ENCODE measurements at regions not wholly inside any gene's neighbourhood (a gene's known extent, or its start where the extent isn't known, plus 50 kb on each side); places are given as distances from the start of the nearest gene placed in this dataset.
"Not testable (repeated sequence)": the region's sequence is repeated elsewhere in the genome, so short reads cannot be mapped to it uniquely, and the experiment has no call there.

DNA sequence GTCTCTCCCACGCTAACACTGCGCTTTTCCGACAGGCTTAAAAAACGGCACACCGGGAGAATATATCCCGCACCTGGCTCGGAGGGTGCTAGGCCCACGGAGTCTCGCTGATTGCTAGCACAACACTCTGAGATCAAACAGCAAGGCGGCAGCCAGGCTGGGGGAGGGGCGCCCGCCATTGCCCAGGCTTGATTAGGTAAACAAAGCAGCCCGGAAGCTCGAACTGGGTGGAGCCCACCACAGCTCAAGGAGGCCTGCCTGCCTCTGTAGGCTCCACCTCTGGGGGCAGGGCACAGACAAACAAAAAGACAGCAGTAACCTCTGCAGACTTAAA lies 67.0 kb upstream of the FGF13 start:
- not testable (repeated sequence) for H3K9me3 Mint-ChIP-seq; DNase-seq; H3K36me3 ChIP-seq (ENCODE audit: control insufficient read depth, insufficient read depth, low read length); H3K9me3 ChIP-seq (ENCODE audit: control insufficient read depth in 2 of 2, low read length in 2 of 2); H3K36me3 Mint-ChIP-seq; H3K27me3 Mint-ChIP-seq; H3K4me3 ChIP-seq (ENCODE audit: low read depth, low read length); H3K27me3 ChIP-seq (ENCODE audit: control insufficient read depth, insufficient read depth, low read length); H3K27ac ChIP-seq (ENCODE audit: insufficient read depth, low read length, poor library complexity, severe bottlenecking); H3K4me3 Mint-ChIP-seq; H3K4me1 ChIP-seq (ENCODE audit: control insufficient read depth, insufficient read depth, low read length, poor library complexity, severe bottlenecking); ATAC-seq (ENCODE audit: low read depth in 2 of 2); H3K4me1 Mint-ChIP-seq; H3K27ac Mint-ChIP-seq

DNA sequence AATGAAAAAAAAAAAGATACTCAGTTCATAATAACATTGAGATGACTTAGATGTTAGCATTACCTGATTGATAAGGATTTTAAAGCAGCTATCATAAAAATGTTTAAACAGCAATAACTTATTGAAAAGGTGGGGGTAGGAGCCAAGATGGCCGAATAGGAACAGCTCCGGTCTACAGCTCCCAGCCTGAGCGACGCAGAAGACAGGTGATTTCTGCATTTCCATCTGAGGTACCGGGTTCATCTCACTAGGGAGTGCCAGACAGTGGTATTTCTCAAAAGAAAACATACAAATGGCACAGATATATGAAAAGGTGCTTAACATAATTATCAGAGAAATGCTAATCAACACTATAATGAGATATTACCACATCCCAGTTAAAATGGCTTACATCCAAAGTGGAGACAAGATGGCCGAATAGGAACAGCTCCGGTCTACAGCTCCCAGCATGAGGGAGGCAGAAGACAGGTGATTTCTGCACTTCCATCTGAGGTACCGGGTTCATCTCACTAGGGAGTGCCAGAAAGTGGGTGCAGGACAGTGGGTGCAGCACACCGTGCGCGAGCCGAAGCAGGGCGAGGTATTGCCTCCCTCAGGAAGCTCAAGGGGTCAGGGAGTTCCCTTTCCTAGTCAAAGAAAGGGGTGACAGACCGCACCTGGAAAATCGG lies 66.5 kb upstream of the FGF13 start:
- not testable (repeated sequence) for H3K36me3 Mint-ChIP-seq; H3K4me1 Mint-ChIP-seq; H3K27me3 ChIP-seq (ENCODE audit: control insufficient read depth, insufficient read depth, low read length); H3K27ac Mint-ChIP-seq; H3K4me3 Mint-ChIP-seq; H3K4me3 ChIP-seq (ENCODE audit: low read depth, low read length); ATAC-seq (ENCODE audit: low read depth in 2 of 2); H3K9me3 ChIP-seq (ENCODE audit: control insufficient read depth in 2 of 2, low read length in 2 of 2); H3K27ac ChIP-seq (ENCODE audit: insufficient read depth, low read length, poor library complexity, severe bottlenecking); DNase-seq; H3K9me3 Mint-ChIP-seq; H3K4me1 ChIP-seq (ENCODE audit: control insufficient read depth, insufficient read depth, low read length, poor library complexity, severe bottlenecking); H3K27me3 Mint-ChIP-seq; H3K36me3 ChIP-seq (ENCODE audit: control insufficient read depth, insufficient read depth, low read length)

DNA sequence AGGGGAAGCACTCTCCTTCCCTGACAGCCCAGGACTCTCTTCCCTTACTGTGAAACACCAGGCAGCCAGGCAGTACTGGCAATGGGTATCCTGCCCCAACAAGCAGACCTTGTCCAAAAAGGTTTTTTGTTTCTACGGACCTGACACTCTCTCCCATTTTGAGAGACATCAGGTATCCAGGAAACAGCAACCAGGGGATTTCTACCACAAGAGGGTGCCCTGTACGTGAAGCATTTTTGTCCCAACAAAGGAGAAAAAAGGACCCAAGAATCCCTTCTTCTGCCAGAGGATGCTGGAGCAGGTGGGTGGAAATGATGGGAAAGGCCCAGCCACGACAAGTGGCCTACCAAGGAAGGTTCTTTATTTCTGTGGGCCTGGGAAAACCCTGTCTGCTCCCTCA lies 65.7 kb upstream of the FGF13 start:
- Mint-ChIP-seq H3K4me1 (no peaks in the 10 kb centered on the region), H3K27ac (no peak overlapping the region), H3K27me3 (peaks cover 4% of the 10 kb centered on the region), H3K9me3 (no peaks in the 10 kb centered on the region), H3K4me3 (no peak overlapping the region), H3K36me3 (no peaks in the 10 kb centered on the region)
- no peak for ATAC-seq (ENCODE audit: low read depth in 2 of 2)
- H3K4me1 ChIP-seq (ENCODE audit: control insufficient read depth, insufficient read depth, low read length, poor library complexity, severe bottlenecking), result no peaks in the 10 kb centered on the region
- H3K27me3 ChIP-seq (ENCODE audit: control insufficient read depth, insufficient read depth, low read length), result no peaks in the 10 kb centered on the region
- no peaks in the 10 kb centered on the region for H3K9me3 ChIP-seq (ENCODE audit: control insufficient read depth in 2 of 2, low read length in 2 of 2)
- DNase-seq, result no peak
- H3K4me3 ChIP-seq (ENCODE audit: low read depth, low read length), result no peak overlapping the region
- H3K27ac ChIP-seq (ENCODE audit: insufficient read depth, low read length, poor library complexity, severe bottlenecking), result no peak overlapping the region
- no peaks in the 10 kb centered on the region for H3K36me3 ChIP-seq (ENCODE audit: control insufficient read depth, insufficient read depth, low read length)

DNA sequence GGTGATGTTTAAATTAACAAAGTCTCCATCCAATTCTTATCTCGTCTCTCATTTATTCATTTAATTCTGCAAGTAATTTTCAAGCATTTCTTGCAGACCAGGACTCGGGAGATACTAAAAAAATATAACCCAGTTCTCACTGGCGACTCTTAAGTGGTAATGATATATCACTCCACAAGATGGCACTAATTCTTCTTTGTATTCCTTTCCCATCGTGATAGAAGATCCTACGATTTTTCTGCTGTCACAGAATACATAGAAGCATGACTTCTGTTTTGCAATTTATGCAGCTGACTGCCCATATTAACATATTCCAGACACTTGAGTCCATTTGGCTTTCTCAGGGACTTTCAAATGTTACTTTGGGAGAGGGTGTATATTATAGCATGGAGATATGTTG lies 64.0 kb upstream of the FGF13 start:
- Mint-ChIP-seq H3K9me3 (no peaks in the 10 kb centered on the region), H3K4me1 (no peaks in the 10 kb centered on the region), H3K36me3 (no peaks in the 10 kb centered on the region), H3K27me3 (peaks cover 4% of the 10 kb centered on the region), H3K27ac (no peak overlapping the region), H3K4me3 (no peak overlapping the region)
- H3K27ac ChIP-seq (ENCODE audit: insufficient read depth, low read length, poor library complexity, severe bottlenecking), result no peak overlapping the region
- ATAC-seq (ENCODE audit: low read depth in 2 of 2) (no peak), DNase-seq (peak in 1 of 3 donors; percentile 11)
- H3K27me3 ChIP-seq (ENCODE audit: control insufficient read depth, insufficient read depth, low read length), result no peaks in the 10 kb centered on the region
- no peaks in the 10 kb centered on the region for H3K4me1 ChIP-seq (ENCODE audit: control insufficient read depth, insufficient read depth, low read length, poor library complexity, severe bottlenecking)
- H3K4me3 ChIP-seq (ENCODE audit: low read depth, low read length), result no peak overlapping the region
- H3K9me3 ChIP-seq (ENCODE audit: control insufficient read depth in 2 of 2, low read length in 2 of 2), result no peaks in the 10 kb centered on the region
- H3K36me3 ChIP-seq (ENCODE audit: control insufficient read depth, insufficient read depth, low read length), result no peaks in the 10 kb centered on the region

DNA sequence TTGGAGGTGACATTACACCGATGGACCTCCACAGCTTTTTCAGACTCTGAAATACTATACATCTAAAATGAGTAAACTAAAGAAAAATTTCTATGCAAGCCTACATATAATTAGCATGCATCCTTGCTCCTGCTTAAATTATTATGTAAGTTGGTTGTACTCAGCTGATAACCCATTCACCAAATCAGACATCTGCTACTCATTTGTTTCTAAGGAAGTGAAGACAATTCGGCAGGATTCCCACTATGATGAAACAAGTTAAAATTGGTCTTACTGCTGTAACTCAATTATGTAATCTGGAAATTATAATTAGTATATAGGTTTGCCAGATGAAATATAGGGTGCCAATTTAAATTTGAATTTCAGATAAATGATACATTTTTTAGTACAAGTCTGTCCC lies 59.5 kb upstream of the FGF13 start:
- no peak for DNase-seq
- H3K27me3 ChIP-seq (ENCODE audit: control insufficient read depth, insufficient read depth, low read length), result no peaks in the 10 kb centered on the region
- no peak overlapping the region for H3K4me3 Mint-ChIP-seq

DNA sequence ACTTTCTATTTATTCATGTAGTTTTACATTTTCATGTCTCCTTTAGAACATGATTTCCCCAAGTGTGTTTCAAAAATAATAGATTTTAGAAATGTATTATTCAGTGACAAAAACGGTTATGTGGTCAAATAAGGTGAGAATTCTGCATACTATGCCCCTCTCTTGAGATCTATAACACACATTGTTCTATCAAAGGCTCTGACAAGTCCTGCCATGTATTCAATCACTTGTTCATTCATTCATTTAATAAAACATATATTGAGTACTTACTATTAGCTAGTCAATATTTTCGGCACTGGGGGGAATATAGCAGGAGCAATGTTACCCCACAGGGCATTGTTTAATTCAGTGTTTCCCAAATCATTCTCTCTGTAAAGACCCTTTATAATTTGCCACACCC lies 58.4 kb upstream of the FGF13 start:
- Histone ChIP-seq H3K27ac (ENCODE audit: insufficient read depth, low read length, poor library complexity, severe bottlenecking) (no peak overlapping the region), H3K27me3 (ENCODE audit: control insufficient read depth, insufficient read depth, low read length) (no peaks in the 10 kb centered on the region), H3K9me3 (ENCODE audit: control insufficient read depth in 2 of 2, low read length in 2 of 2) (no peaks in the 10 kb centered on the region), H3K4me3 (ENCODE audit: low read depth, low read length) (no peak overlapping the region), H3K4me1 (ENCODE audit: control insufficient read depth, insufficient read depth, low read length, poor library complexity, severe bottlenecking) (no peaks in the 10 kb centered on the region), H3K36me3 (ENCODE audit: control insufficient read depth, insufficient read depth, low read length) (no peaks in the 10 kb centered on the region)
- H3K27ac Mint-ChIP-seq, result no peak overlapping the region
- H3K27me3 Mint-ChIP-seq, result no peaks in the 10 kb centered on the region
- DNase-seq (no peak), ATAC-seq (ENCODE audit: low read depth in 2 of 2) (no peak)
- no peaks in the 10 kb centered on the region for H3K4me1 Mint-ChIP-seq
- no peaks in the 10 kb centered on the region for H3K36me3 Mint-ChIP-seq
- H3K9me3 Mint-ChIP-seq, result no peaks in the 10 kb centered on the region
- no peak overlapping the region for H3K4me3 Mint-ChIP-seq

More for the DNA sequence above, 59.5 kb upstream of the FGF13 start:
- no peaks in the 10 kb centered on the region for H3K36me3 Mint-ChIP-seq
- Histone ChIP-seq H3K9me3 (ENCODE audit: control insufficient read depth in 2 of 2, low read length in 2 of 2) (no peaks in the 10 kb centered on the region), H3K4me1 (ENCODE audit: control insufficient read depth, insufficient read depth, low read length, poor library complexity, severe bottlenecking) (no peaks in the 10 kb centered on the region), H3K36me3 (ENCODE audit: control insufficient read depth, insufficient read depth, low read length) (no peaks in the 10 kb centered on the region), H3K27ac (ENCODE audit: insufficient read depth, low read length, poor library complexity, severe bottlenecking) (no peak overlapping the region), H3K4me3 (ENCODE audit: low read depth, low read length) (no peak overlapping the region)
- H3K4me1 Mint-ChIP-seq, result no peaks in the 10 kb centered on the region
- no peaks in the 10 kb centered on the region for H3K27me3 Mint-ChIP-seq
- no peak for ATAC-seq (ENCODE audit: low read depth in 2 of 2)
- no peak overlapping the region for H3K27ac Mint-ChIP-seq
- no peaks in the 10 kb centered on the region for H3K9me3 Mint-ChIP-seq

DNA sequence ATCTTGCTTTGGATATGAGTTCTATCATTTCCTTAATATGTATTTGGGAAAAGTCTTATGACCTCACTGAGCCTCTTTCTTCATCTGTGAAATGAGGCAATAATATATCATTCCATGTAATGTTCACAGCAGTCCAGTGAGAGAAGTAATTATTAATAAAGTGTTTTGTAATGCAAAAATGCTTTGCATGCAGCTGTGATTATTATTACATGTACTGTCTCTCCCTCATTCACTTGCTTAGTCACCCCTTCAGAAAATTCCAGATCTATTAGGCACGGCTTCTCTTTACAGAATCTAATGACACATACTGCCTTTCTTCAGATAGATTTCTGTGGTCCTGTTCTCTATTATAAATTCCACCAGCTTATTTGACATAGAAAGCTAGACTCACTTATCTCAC lies 53.5 kb upstream of the FGF13 start:
- H3K27me3 ChIP-seq (ENCODE audit: control insufficient read depth, insufficient read depth, low read length), result no peaks in the 10 kb centered on the region
- H3K9me3 Mint-ChIP-seq, result peaks cover 0 to 2% (median 0%) of the 10 kb centered on the region in 7 donors
- no peak overlapping the region for H3K27ac ChIP-seq (ENCODE audit: insufficient read depth, low read length, poor library complexity, severe bottlenecking)
- H3K36me3 Mint-ChIP-seq, result no peaks in the 10 kb centered on the region
- H3K27me3 Mint-ChIP-seq, result no peaks in the 10 kb centered on the region
- no peaks in the 10 kb centered on the region for H3K9me3 ChIP-seq (ENCODE audit: control insufficient read depth in 2 of 2, low read length in 2 of 2)
- no peaks in the 10 kb centered on the region for H3K4me1 Mint-ChIP-seq
- H3K4me1 ChIP-seq (ENCODE audit: control insufficient read depth, insufficient read depth, low read length, poor library complexity, severe bottlenecking), result no peaks in the 10 kb centered on the region
- H3K36me3 ChIP-seq (ENCODE audit: control insufficient read depth, insufficient read depth, low read length), result no peaks in the 10 kb centered on the region
- no peak overlapping the region for H3K27ac Mint-ChIP-seq
- H3K4me3 Mint-ChIP-seq, result no peak overlapping the region
- no peak overlapping the region for H3K4me3 ChIP-seq (ENCODE audit: low read depth, low read length)
- no peak for DNase-seq
- ATAC-seq (ENCODE audit: low read depth in 2 of 2), result no peak

DNA sequence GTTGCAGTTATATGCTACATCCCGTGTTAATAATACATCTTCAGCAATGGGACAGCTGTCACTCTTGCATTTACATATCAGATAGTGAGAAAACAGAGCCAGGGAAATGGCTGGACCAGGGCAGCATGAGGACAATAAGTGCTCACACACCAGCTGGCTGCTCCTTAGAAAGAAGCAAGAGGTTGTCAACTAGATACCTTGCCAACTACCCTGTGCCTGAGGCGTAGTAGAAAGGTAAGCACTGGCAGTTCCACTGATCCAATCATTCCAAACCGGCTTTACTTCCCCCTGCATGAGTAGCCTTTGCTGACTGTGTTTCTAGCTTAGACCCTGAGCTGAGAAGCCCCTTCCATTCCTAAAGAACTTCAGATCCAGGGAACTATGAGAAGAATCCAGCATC lies 52.2 kb upstream of the FGF13 start:
- H3K27me3 ChIP-seq (ENCODE audit: control insufficient read depth, insufficient read depth, low read length), result no peaks in the 10 kb centered on the region
- no peaks in the 10 kb centered on the region for H3K4me1 Mint-ChIP-seq
- H3K9me3 Mint-ChIP-seq, result peaks cover 0 to 2% (median 0%) of the 10 kb centered on the region in 7 donors
- DNase-seq (no peak), ATAC-seq (ENCODE audit: low read depth in 2 of 2) (no peak)
- no peaks in the 10 kb centered on the region for H3K4me1 ChIP-seq (ENCODE audit: control insufficient read depth, insufficient read depth, low read length, poor library complexity, severe bottlenecking)
- H3K27ac Mint-ChIP-seq, result no peak overlapping the region
- no peaks in the 10 kb centered on the region for H3K36me3 ChIP-seq (ENCODE audit: control insufficient read depth, insufficient read depth, low read length)
- H3K27me3 Mint-ChIP-seq, result no peaks in the 10 kb centered on the region
- no peak overlapping the region for H3K4me3 Mint-ChIP-seq
- H3K27ac ChIP-seq (ENCODE audit: insufficient read depth, low read length, poor library complexity, severe bottlenecking), result no peak overlapping the region
- no peaks in the 10 kb centered on the region for H3K36me3 Mint-ChIP-seq
- H3K4me3 ChIP-seq (ENCODE audit: low read depth, low read length), result no peak overlapping the region
- H3K9me3 ChIP-seq (ENCODE audit: control insufficient read depth in 2 of 2, low read length in 2 of 2), result no peaks in the 10 kb centered on the region

All from CD4-positive, CD25-positive, alpha-beta regulatory T cell (primary cell).